Natural killer cell (primary cell): ENCODE measurements at regions not wholly inside any gene's neighbourhood (a gene's known extent, or its start where the extent isn't known, plus 50 kb on each side); places are given as distances from the start of the nearest gene placed in this dataset.

Experiments
- ATAC-seq, 3 donors: fragments of 150-1000 bp in 2 of 3; fragments of 200-7000 bp in 1 of 3; cut with Tn5 transposase; 1 replicate in 1 of 3; 2 replicates in 2 of 3; pipeline ENCODE4 v1.10.0; 2021; ENCODE audit warnings: mild to moderate bottlenecking in 2 of 3, moderate library complexity in 2 of 3
- DNase-seq, 2 donors: peaks; one replicate each; pipeline versions ENCODE4 v3.0.0 to v3.0.0-alpha.2; 2013 to 2021; ENCODE audit warnings: mixed read lengths in 1 of 2
- H3K27ac ChIP-seq: one replicate; pipeline ENCODE4 v1.5.1; 2013; ENCODE audit warnings: mild to moderate bottlenecking, low read length
- H3K27me3 ChIP-seq: one replicate; pipeline ENCODE4 v1.6.1; 2013; ENCODE audit warnings: low read length; ENCODE audit not compliant: control insufficient read depth, insufficient read depth
- H3K36me3 ChIP-seq: one replicate; pipeline ENCODE4 v1.6.1; 2013; ENCODE audit warnings: low read length; ENCODE audit not compliant: control insufficient read depth, insufficient read depth
- H3K4me1 ChIP-seq: one replicate; pipeline ENCODE4 v1.6.1; 2013; ENCODE audit warnings: low read length; ENCODE audit not compliant: control insufficient read depth, insufficient read depth
- H3K4me3 ChIP-seq: one replicate; pipeline ENCODE4 v1.5.1; 2013; ENCODE audit warnings: low read length
- H3K9me3 ChIP-seq: one replicate; pipeline ENCODE4 v1.6.1; 2013; ENCODE audit warnings: low read length; ENCODE audit not compliant: control insufficient read depth, insufficient read depth
- H3K27ac Mint-ChIP-seq, 2 donors: one replicate each; pipeline ENCODE4 v1.8.0; 2022; ENCODE audit warnings: mild to moderate bottlenecking in 2 of 2, mixed read lengths in 2 of 2, moderate library complexity in 1 of 2
- H3K27me3 Mint-ChIP-seq, 2 donors: one replicate each; pipeline ENCODE4 v1.8.0; 2022; ENCODE audit warnings: low read depth in 2 of 2, mixed read lengths in 2 of 2
- H3K36me3 Mint-ChIP-seq: one replicate; pipeline ENCODE4 v1.8.0; 2022; ENCODE audit warnings: mixed read lengths
- H3K4me1 Mint-ChIP-seq, 2 donors: one replicate each; pipeline ENCODE4 v1.8.0; 2022; ENCODE audit warnings: mixed read lengths in 2 of 2
- H3K4me3 Mint-ChIP-seq: one replicate; pipeline ENCODE4 v1.8.0; 2022; ENCODE audit warnings: mild to moderate bottlenecking, moderate library complexity, mixed read lengths
- H3K9me3 Mint-ChIP-seq, 2 donors: one replicate each; pipeline ENCODE4 v1.8.0; 2022; ENCODE audit warnings: mixed read lengths in 2 of 2
- WGBS: methylation state at CpG from one replicate; pipeline ENCODE4 v1.1.7; 2013; ENCODE audit warnings: missing lambda C conversion rate; ENCODE audit not compliant: insufficient coverage; 5-methylcytosine and 5-hydroxymethylcytosine counted together
- intact Hi-C: fragments of 100-400 bp; cut with micrococcal nuclease; formaldehyde crosslinking; loops from one replicate; pipeline ENCODE4 v1.14.2; 2022
- TF ChIP-seq, protein P1 (sequence below): fragments of 200-600 bp; IDR thresholded peaks from one replicate; pipeline ENCODE4 v1.8.0; 2022; ENCODE audit warnings: antibody characterized with exemption

- no peaks in the 10 kb centered on the region for H3K36me3 ChIP-seq
- H3K4me3 Mint-ChIP-seq = no peak overlapping the region
- H3K9me3 ChIP-seq = peaks cover 3% of the 10 kb centered on the region
- H3K27me3 Mint-ChIP-seq = no peaks in the 10 kb centered on the region
- no peak for ATAC-seq
- intact Hi-C loops = no loop called here
- no peak for DNase-seq
- WGBS = 55% methylated on average over 2 of the region's 2 CpGs
- no peaks in the 10 kb centered on the region for H3K4me1 ChIP-seq
- H3K4me1 Mint-ChIP-seq = no peaks in the 10 kb centered on the region
- peaks cover 9% of the 10 kb centered on the region in 2 donors for H3K9me3 Mint-ChIP-seq
- no peak overlapping the region for H3K4me3 ChIP-seq
- no peaks in the 10 kb centered on the region for H3K27me3 ChIP-seq
- H3K36me3 Mint-ChIP-seq = no peaks in the 10 kb centered on the region
- no peak overlapping the region for H3K27ac ChIP-seq
- TF ChIP-seq, protein P1, sequence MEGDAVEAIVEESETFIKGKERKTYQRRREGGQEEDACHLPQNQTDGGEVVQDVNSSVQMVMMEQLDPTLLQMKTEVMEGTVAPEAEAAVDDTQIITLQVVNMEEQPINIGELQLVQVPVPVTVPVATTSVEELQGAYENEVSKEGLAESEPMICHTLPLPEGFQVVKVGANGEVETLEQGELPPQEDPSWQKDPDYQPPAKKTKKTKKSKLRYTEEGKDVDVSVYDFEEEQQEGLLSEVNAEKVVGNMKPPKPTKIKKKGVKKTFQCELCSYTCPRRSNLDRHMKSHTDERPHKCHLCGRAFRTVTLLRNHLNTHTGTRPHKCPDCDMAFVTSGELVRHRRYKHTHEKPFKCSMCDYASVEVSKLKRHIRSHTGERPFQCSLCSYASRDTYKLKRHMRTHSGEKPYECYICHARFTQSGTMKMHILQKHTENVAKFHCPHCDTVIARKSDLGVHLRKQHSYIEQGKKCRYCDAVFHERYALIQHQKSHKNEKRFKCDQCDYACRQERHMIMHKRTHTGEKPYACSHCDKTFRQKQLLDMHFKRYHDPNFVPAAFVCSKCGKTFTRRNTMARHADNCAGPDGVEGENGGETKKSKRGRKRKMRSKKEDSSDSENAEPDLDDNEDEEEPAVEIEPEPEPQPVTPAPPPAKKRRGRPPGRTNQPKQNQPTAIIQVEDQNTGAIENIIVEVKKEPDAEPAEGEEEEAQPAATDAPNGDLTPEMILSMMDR = no peak
- H3K27ac Mint-ChIP-seq = no peak overlapping the region
These were observed 57.7 kb upstream of the NBEA start for GRCh38 chr13:34884366-34884765.

GRCh38 chr13:34886121-34886875 is 55.8 kb upstream of the NBEA start:
- H3K36me3 Mint-ChIP-seq = no peaks in the 10 kb centered on the region
- H3K4me1 ChIP-seq = no peaks in the 10 kb centered on the region
- H3K9me3 Mint-ChIP-seq = peaks cover 5 to 11% of the 10 kb centered on the region in 2 donors
- no peak overlapping the region for H3K27ac Mint-ChIP-seq
- H3K4me3 Mint-ChIP-seq = no peak overlapping the region
- H3K4me1 Mint-ChIP-seq = no peaks in the 10 kb centered on the region
- no peaks in the 10 kb centered on the region for H3K36me3 ChIP-seq
- no peak overlapping the region for H3K27ac ChIP-seq
- no peaks in the 10 kb centered on the region for H3K27me3 Mint-ChIP-seq
- intact Hi-C loops = no loop called here
- H3K27me3 ChIP-seq = no peaks in the 10 kb centered on the region
- 94% methylated on average over 1 of the region's 2 CpGs for WGBS
- ATAC-seq = no peak
- no peak for DNase-seq
- no peak overlapping the region for H3K4me3 ChIP-seq
- H3K9me3 ChIP-seq = peaks cover 3% of the 10 kb centered on the region
- TF ChIP-seq, protein P1 = no peak

DNA sequence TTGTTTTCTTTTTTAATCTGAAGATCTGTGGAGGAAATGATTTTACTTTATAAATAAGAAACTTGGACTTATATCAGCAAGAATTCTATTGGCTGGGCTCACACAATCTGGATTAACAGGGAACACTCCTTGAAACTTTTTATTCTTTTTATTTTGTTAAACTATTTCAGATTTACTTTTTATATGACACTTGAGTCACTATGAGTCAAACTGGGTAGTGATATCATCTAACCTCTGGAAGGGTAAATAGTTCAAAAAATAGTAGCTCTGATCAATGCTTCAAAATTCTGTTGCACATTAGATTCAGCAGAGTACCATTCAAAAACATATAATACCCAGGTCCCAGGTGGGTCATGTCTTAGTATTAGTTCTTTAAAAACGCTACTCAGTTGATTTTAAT is 55.1 kb upstream of the NBEA start:
- intact Hi-C loops = no loop called here
- no peaks in the 10 kb centered on the region for H3K4me1 Mint-ChIP-seq
- peaks cover 7 to 11% of the 10 kb centered on the region in 2 donors for H3K9me3 Mint-ChIP-seq
- no peaks in the 10 kb centered on the region for H3K36me3 Mint-ChIP-seq
- no CpG with 5 or more reads among the region's 1 CpG for WGBS
- H3K27me3 Mint-ChIP-seq = no peaks in the 10 kb centered on the region
- H3K4me3 ChIP-seq = no peak overlapping the region
- H3K36me3 ChIP-seq = no peaks in the 10 kb centered on the region
- H3K27ac ChIP-seq = no peak overlapping the region
- no peaks in the 10 kb centered on the region for H3K4me1 ChIP-seq
- no peak overlapping the region for H3K27ac Mint-ChIP-seq
- H3K9me3 ChIP-seq = peaks cover 3% of the 10 kb centered on the region
- H3K27me3 ChIP-seq = no peaks in the 10 kb centered on the region
- TF ChIP-seq, protein P1 = no peak
- no peak overlapping the region for H3K4me3 Mint-ChIP-seq
- ATAC-seq = no peak
- DNase-seq = no peak
